Lung (tissue), 11 donors: ENCODE measurements at regions not wholly inside any gene's neighbourhood (a gene's known extent, or its start where the extent isn't known, plus 50 kb on each side); places are given as distances from the start of the nearest gene placed in this dataset.

Experiments
- ATAC-seq: fragments of 200-7000 bp; cut with Tn5 transposase; one replicate; pipeline ENCODE4 v1.9.1; 2020; ENCODE audit warnings: moderate number of reproducible peaks; ENCODE audit not compliant: insufficient read depth, low FRiP score
- DNase-seq, 3 donors: peaks; one replicate each; pipeline ENCODE4 v3.0.0-alpha.2; 2013 to 2017
- H3K27ac ChIP-seq, 2 donors: one replicate each; pipeline ENCODE4 v1.5.1; 2013; ENCODE audit warnings: mild to moderate bottlenecking in 2 of 2, moderate library complexity in 2 of 2, control low read depth in 1 of 2, inconsistent platforms in 1 of 2, low read depth in 1 of 2, low read length in 1 of 2
- H3K27me3 ChIP-seq, 3 donors: one replicate each; pipeline ENCODE4 v1.5.1; 2013; ENCODE audit warnings: low read length in 2 of 3; ENCODE audit not compliant: control insufficient read depth in 3 of 3, insufficient read depth in 3 of 3
- H3K36me3 ChIP-seq, 4 donors: one replicate each; pipeline ENCODE4 v1.5.1; 2013; ENCODE audit warnings: low read length in 4 of 4, mild to moderate bottlenecking in 1 of 4, moderate library complexity in 1 of 4; ENCODE audit not compliant: control insufficient read depth in 4 of 4, insufficient read depth in 4 of 4
- H3K4me1 ChIP-seq, 5 donors: one replicate each; pipeline ENCODE4 v1.5.1; 2013; ENCODE audit warnings: low read length in 5 of 5, mild to moderate bottlenecking in 2 of 5, moderate library complexity in 1 of 5; ENCODE audit not compliant: control insufficient read depth in 5 of 5, insufficient read depth in 5 of 5
- H3K4me3 ChIP-seq: one replicate; pipeline ENCODE4 v1.5.1; 2013; ENCODE audit warnings: mild to moderate bottlenecking, control low read depth, moderate library complexity
- H3K9ac ChIP-seq, 2 donors: one replicate each; pipeline ENCODE4 v1.5.1; 2013; ENCODE audit warnings: low read length in 2 of 2, control low read depth in 1 of 2; ENCODE audit not compliant: insufficient read depth in 1 of 2
- H3K9me3 ChIP-seq, 4 donors: one replicate each; pipeline ENCODE4 v1.5.1; 2013; ENCODE audit warnings: low read length in 3 of 4, mild to moderate bottlenecking in 1 of 4, moderate library complexity in 1 of 4; ENCODE audit not compliant: control insufficient read depth in 4 of 4, insufficient read depth in 3 of 4
- whole genome bisulfite sequencing, 2 donors: extraction: QIAGEN DNeasy Blood & Tissue Kit; methylation state at CpG; one replicate each; pipeline ENCODE4 v1.1.7; 2013; 5-methylcytosine and 5-hydroxymethylcytosine counted together
- TF ChIP-seq, protein P1 (sequence below): IDR thresholded peaks from 2 replicates; pipeline ENCODE4 v1.5.1; 2012; ENCODE audit warnings: mild to moderate bottlenecking; ENCODE audit errors: control extremely low read depth, extremely low read depth
- donor health status: control.
- donor health status: control.
- donor health status: Bipolar disorder and iron deficiency.
- donor health status: healthy.
- donor health status: DM: yes; HTN: yes; CAD: no.

DNA sequence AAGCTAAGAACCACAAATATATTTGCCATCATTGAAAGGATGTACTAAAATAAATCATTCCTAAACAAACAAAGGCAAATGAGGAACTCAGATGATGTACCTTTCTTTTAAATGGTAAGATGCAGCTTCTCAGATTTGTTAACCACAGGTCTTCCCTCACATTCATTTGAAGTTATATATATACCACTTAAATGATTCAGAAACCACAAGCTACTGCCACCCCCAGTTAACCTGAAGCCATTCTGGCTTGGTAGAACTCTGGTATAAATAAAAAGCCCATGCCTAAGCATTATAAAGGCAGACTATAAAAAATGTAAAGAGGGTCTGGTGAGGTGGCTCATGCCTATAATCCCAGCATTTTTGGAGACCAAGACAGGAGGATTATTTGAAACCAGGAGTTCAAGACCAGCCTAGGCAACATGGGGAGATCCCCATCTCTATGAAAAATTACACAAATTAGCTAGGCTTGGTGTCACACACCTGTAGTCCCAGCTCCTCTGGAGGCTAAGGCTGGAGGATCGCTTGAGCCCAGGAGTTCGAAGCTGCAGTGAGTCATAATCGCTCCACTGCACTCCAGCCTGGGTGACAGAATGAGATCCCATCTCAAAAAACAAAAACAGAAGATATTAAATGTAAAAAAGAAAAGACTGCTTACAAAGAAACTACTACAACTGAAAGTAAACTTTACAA is 1185.3 kb downstream of the JRKL start:
- WGBS, 2 donors: 91 to 94% methylated on average over 3 of the region's 3 CpGs
- DNase-seq (no peak), ATAC-seq (no peak)
- no peak overlapping the region for H3K4me3 ChIP-seq
- H3K36me3 ChIP-seq: no peaks in the 10 kb centered on the region
- H3K9me3 ChIP-seq: no peaks in the 10 kb centered on the region
- H3K27ac ChIP-seq: no peak overlapping the region
- H3K9ac ChIP-seq: no peak overlapping the region
- H3K27me3 ChIP-seq: no peaks in the 10 kb centered on the region
- no peaks in the 10 kb centered on the region for H3K4me1 ChIP-seq
- TF ChIP-seq, protein P1, sequence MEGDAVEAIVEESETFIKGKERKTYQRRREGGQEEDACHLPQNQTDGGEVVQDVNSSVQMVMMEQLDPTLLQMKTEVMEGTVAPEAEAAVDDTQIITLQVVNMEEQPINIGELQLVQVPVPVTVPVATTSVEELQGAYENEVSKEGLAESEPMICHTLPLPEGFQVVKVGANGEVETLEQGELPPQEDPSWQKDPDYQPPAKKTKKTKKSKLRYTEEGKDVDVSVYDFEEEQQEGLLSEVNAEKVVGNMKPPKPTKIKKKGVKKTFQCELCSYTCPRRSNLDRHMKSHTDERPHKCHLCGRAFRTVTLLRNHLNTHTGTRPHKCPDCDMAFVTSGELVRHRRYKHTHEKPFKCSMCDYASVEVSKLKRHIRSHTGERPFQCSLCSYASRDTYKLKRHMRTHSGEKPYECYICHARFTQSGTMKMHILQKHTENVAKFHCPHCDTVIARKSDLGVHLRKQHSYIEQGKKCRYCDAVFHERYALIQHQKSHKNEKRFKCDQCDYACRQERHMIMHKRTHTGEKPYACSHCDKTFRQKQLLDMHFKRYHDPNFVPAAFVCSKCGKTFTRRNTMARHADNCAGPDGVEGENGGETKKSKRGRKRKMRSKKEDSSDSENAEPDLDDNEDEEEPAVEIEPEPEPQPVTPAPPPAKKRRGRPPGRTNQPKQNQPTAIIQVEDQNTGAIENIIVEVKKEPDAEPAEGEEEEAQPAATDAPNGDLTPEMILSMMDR: no peak

DNA sequence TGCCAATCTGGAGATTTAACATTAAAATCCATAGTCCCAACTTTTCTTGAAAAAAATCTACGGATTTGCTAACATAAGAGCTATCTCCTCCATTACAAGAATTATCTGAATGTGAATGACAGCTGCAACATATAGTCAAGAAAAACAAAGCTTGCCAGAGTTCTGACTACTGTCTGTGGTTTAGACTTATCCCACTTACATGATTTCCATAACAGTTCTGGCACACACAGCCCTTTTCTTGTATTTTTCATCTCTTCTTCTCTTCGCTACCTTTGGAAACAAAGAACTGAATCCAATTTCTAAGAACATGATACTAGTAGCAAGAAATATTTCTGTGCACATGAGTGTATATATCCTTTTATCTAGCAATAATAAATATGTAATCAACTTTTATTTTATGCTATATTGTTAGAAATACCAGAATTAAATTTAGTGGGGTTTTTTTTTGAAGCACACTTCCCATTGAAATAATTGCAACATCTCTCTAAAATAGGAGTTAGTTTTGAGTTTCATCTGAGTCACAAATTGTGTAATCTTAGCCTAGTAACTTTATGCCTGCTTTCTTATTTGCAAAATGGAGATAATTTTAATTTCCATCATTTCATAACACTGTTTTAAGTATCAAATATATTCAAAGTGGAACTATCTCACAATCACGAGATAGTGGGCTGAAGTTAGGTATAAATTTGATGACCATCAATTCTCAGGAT is 1217.6 kb downstream of the JRKL start:
- DNase-seq (peak in 1 of 3 donors; percentile 18), ATAC-seq (no peak)

DNA sequence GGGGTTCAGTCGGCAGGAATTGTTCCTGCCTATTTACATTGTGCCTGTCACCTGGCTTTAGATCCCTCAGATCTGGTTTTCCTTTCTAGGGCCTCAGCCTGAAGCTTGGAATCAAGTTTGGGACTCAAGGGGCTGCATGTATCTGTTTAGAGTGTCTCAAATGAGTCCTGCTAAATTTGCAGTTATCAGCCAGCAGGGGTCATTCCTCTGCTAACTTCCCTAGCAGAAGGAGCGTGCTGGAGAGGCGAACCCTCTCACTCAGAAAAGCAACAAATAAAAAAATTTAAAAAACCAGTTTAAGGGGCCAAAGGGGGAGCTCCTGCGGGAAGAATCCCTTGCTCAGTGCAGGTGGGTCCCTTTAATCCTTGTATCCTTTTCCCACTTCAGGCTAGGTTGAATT is 1220.2 kb downstream of the JRKL start:
- Histone ChIP-seq H3K27ac (no peak overlapping the region), H3K9ac (no peak overlapping the region), H3K27me3 (no peaks in the 10 kb centered on the region), H3K36me3 (no peaks in the 10 kb centered on the region), H3K9me3 (peaks cover 0 to 10% (median 3%) of the 10 kb centered on the region in 4 donors), H3K4me1 (peaks cover 0 to 2% (median 0%) of the 10 kb centered on the region in 5 donors), H3K4me3 (no peak overlapping the region)
- DNase-seq: no peak
- WGBS, 2 donors: 66 to 69% methylated on average over 4 of the region's 4 CpGs
- ATAC-seq: no peak
- TF ChIP-seq, protein P1: no peak

More for the DNA sequence above, 1217.6 kb downstream of the JRKL start:
- peaks cover 0 to 10% (median 3%) of the 10 kb centered on the region in 4 donors for H3K9me3 ChIP-seq
- H3K4me1 ChIP-seq: no peaks in the 10 kb centered on the region
- no peak overlapping the region for H3K27ac ChIP-seq
- H3K9ac ChIP-seq: no peak overlapping the region
- TF ChIP-seq, protein P1: no peak
- H3K4me3 ChIP-seq: no peak overlapping the region
- H3K36me3 ChIP-seq: no peaks in the 10 kb centered on the region
- WGBS, 2 donors: 61 to 77% methylated on average over 3 of the region's 3 CpGs
- H3K27me3 ChIP-seq: no peaks in the 10 kb centered on the region
